HG03342 (cell line): ENCODE measurements at regions not wholly inside any gene's neighbourhood (a gene's known extent, or its start where the extent isn't known, plus 50 kb on each side); places are given as distances from the start of the nearest gene placed in this dataset.
"Not testable (repeated sequence)": the region's sequence is repeated elsewhere in the genome, so short reads cannot be mapped to it uniquely, and the experiment has no call there.

Source experiments
- ATAC-seq: cut with Tn5 transposase; IDR thresholded peaks from one replicate; pipeline ENCODE4 v1.9.1; 2021; ENCODE audit warnings: mild to moderate bottlenecking, moderate library complexity; ENCODE audit not compliant: unreplicated experiment

- ATAC-seq, result no peak
Measured at GRCh38 chr10:78465431-78465830, 431.8 kb downstream of the RPS24 start.

- ATAC-seq, result no peak
Measured at GRCh38 chr10:78467496-78468106, 433.9 kb downstream of the RPS24 start.

- ATAC-seq, result not testable (repeated sequence)
Measured at GRCh38 chr10:78468731-78469130, 435.1 kb downstream of the RPS24 start.

GRCh38 chr10:78470267-78471103 lies 436.8 kb downstream of the RPS24 start:
- ATAC-seq, result no peak

- no peak for ATAC-seq
Measured at GRCh38 chr10:78471326-78471722, 437.7 kb downstream of the RPS24 start.

- no peak for ATAC-seq
Measured at GRCh38 chr10:78471723-78472550, 438.3 kb downstream of the RPS24 start.

- ATAC-seq, result no peak
Measured at GRCh38 chr10:78472551-78472890, 438.9 kb downstream of the RPS24 start.

GRCh38 chr10:78473006-78473405 lies 439.3 kb downstream of the RPS24 start:
- no peak for ATAC-seq

- no peak for ATAC-seq
Measured at GRCh38 chr10:78474743-78475142, 441.1 kb downstream of the RPS24 start.

- no peak for ATAC-seq
Measured at GRCh38 chr10:78475437-78475836, 441.8 kb downstream of the RPS24 start.

- no peak for ATAC-seq
Measured at GRCh38 chr10:78476156-78476555, 442.5 kb downstream of the RPS24 start.

- no peak for ATAC-seq
Measured at GRCh38 chr10:78476844-78477243, 443.2 kb downstream of the RPS24 start.

- no peak for ATAC-seq
Measured at GRCh38 chr10:78478919-78479318, 445.3 kb downstream of the RPS24 start.

GRCh38 chr10:78479467-78479866 lies 445.8 kb downstream of the RPS24 start:
- no peak for ATAC-seq

- no peak for ATAC-seq
Measured at GRCh38 chr10:78481842-78482241, 448.2 kb downstream of the RPS24 start.

- ATAC-seq, result no peak
Measured at GRCh38 chr10:78483641-78484040, 450.0 kb downstream of the RPS24 start.

- no peak for ATAC-seq
Measured at GRCh38 chr10:78489034-78489433, 455.4 kb downstream of the RPS24 start.

GRCh38 chr10:78491812-78492211 lies 458.1 kb downstream of the RPS24 start:
- ATAC-seq, result no peak

GRCh38 chr10:78492424-78492823 lies 458.8 kb downstream of the RPS24 start:
- no peak for ATAC-seq

GRCh38 chr10:78494179-78494578 lies 460.5 kb downstream of the RPS24 start:
- ATAC-seq, result no peak

GRCh38 chr10:78502210-78502936 lies 468.7 kb downstream of the RPS24 start:
- no peak for ATAC-seq
